Right atrium auricular region (tissue), 2 donors: ENCODE measurements at regions not wholly inside any gene's neighbourhood (a gene's known extent, or its start where the extent isn't known, plus 50 kb on each side); places are given as distances from the start of the nearest gene placed in this dataset.

Source experiments
- DNase-seq: peaks from one replicate; pipeline ENCODE4 v3.0.0-alpha.2; 2019; ENCODE audit warnings: low spot score
- H3K27ac ChIP-seq, 2 donors: fragments of 200-600 bp; sonication (generic); 1 replicate in 1 of 2; 2 replicates in 1 of 2; pipeline ENCODE4 v1.5.1; 2016 to 2019
- H3K27me3 ChIP-seq, 2 donors: fragments of 200-600 bp; sonication (generic); one replicate each; pipeline versions ENCODE4 v1.5.1 to v1.6.0; 2017 to 2019
- H3K36me3 ChIP-seq: fragments of 200-600 bp; sonication (generic); one replicate; pipeline ENCODE4 v1.5.1; 2016
- H3K4me1 ChIP-seq, 2 donors: fragments of 200-600 bp; sonication (generic); one replicate each; pipeline versions ENCODE4 v1.5.1 to v1.6.0; 2017 to 2019
- H3K4me3 ChIP-seq, 2 donors: fragments of 200-600 bp; sonication (generic); 1 replicate in 1 of 2; 2 replicates in 1 of 2; pipeline ENCODE4 v1.5.1; 2017 to 2019; ENCODE audit warnings: mild to moderate bottlenecking in 1 of 2, moderate library complexity in 1 of 2
- H3K9me3 ChIP-seq, 2 donors: fragments of 200-600 bp; sonication (generic); one replicate each; pipeline ENCODE4 v1.5.1; 2019
- TF ChIP-seq, protein P1 (sequence below), 2 donors: fragments of 200-600 bp; sonication (generic); IDR thresholded peaks; one replicate each; pipeline ENCODE4 v1.5.1; 2019; ENCODE audit warnings: antibody characterized with exemption in 2 of 2

DNA sequence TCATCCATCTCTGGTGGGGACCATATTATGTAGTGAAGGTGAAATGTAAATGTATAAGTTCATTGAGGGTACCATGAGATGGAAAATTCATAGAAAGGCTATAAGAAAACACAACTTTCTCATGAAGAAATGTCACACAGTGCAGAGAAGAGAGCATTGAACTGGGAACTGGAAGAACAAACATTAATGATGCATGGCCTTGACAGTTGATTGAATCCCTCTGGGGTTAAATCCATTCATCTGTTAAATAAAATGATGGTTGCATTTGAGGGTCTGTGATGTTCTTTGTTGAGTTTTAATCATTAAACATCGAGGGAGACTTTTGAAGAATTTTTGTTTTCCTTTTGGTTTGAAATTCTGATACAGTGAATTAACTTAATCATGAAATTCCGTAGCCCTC, 1401.4 kb downstream of the FAM181B start:
- no peaks in the 10 kb centered on the region for H3K4me1 ChIP-seq

DNA sequence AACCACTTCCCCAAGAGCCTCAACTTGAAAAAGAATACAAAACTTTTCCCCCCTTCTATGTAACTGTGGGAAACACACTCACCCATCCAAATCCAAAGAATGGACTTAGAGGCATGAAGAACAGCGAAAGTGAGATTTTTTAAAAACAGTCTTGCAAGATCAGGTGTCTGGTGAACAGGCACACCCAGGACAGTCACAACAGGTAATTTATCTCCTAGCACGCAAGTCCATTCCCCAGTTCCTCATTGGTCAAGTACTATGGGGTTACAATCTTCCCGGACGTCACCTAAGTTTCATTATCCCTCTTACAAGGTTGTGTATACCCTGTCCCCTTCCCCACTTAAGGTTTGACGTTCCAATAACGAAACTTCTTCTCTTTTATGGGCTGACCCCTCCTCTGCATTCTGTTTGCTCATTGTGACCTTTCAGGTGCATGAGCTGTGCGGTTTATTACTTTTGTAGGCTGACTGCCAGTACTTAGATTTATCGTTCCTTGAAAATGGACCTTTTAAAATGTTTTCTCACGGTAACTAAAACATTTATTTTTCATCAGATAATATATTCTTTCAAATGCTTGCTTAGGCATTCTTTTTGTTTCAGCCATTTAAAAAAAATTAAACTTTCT, 1401.9 kb downstream of the FAM181B start:
- H3K9me3 ChIP-seq: no peaks in the 10 kb centered on the region
- no peak overlapping the region for H3K27ac ChIP-seq
- H3K27me3 ChIP-seq: no peaks in the 10 kb centered on the region
- H3K4me1 ChIP-seq: no peaks in the 10 kb centered on the region
- no peak for DNase-seq
- H3K36me3 ChIP-seq: no peaks in the 10 kb centered on the region
- no peak overlapping the region for H3K4me3 ChIP-seq
- TF ChIP-seq, protein P1, sequence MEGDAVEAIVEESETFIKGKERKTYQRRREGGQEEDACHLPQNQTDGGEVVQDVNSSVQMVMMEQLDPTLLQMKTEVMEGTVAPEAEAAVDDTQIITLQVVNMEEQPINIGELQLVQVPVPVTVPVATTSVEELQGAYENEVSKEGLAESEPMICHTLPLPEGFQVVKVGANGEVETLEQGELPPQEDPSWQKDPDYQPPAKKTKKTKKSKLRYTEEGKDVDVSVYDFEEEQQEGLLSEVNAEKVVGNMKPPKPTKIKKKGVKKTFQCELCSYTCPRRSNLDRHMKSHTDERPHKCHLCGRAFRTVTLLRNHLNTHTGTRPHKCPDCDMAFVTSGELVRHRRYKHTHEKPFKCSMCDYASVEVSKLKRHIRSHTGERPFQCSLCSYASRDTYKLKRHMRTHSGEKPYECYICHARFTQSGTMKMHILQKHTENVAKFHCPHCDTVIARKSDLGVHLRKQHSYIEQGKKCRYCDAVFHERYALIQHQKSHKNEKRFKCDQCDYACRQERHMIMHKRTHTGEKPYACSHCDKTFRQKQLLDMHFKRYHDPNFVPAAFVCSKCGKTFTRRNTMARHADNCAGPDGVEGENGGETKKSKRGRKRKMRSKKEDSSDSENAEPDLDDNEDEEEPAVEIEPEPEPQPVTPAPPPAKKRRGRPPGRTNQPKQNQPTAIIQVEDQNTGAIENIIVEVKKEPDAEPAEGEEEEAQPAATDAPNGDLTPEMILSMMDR (IDR thresholded peaks at IDR 0.05): no peak

More for the DNA sequence above, 1401.4 kb downstream of the FAM181B start:
- TF ChIP-seq, protein P1 (IDR thresholded peaks at IDR 0.05): no peak
- H3K4me3 ChIP-seq: no peak overlapping the region
- no peak overlapping the region for H3K27ac ChIP-seq
- no peaks in the 10 kb centered on the region for H3K36me3 ChIP-seq
- no peaks in the 10 kb centered on the region for H3K27me3 ChIP-seq
- no peak for DNase-seq
- H3K9me3 ChIP-seq: no peaks in the 10 kb centered on the region

- TF ChIP-seq, protein P1 (IDR thresholded peaks at IDR 0.05): no peak
These were observed 1402.6 kb downstream of the FAM181B start for GRCh38 chr11:81331088-81331487.

DNA sequence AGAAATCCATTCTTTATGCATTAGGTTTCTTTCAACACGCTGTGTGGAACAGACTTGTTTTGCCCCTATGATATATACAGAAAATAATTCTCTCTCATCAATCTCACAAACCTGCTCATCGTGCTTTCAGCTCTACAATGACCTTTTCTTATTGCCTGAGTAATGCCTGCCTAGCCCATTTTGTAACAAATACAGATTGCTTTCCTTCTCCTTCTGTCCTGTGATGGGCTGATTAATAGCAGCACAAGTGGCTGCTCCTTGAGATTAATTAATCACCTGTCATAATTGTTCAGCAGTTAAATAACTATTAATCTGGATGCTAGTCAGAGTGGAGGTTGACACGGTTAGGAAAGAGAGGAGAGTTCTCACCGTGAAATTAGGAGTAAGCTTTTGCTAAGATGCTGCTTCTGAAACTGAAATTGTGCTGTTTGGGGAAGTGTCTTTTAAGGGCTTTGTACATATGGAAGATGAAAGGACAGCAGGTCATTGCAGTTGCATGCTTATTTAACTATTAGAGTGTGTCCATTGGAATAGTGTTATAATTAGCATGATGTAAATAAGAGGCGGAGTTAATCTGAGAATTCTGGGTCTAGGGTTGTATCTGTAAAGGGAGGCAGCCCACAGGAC, 1430.5 kb downstream of the FAM181B start:
- Histone ChIP-seq H3K4me3 (no peak overlapping the region), H3K9me3 (no peaks in the 10 kb centered on the region), H3K36me3 (no peaks in the 10 kb centered on the region), H3K4me1 (no peaks in the 10 kb centered on the region), H3K27ac (no peak overlapping the region), H3K27me3 (no peaks in the 10 kb centered on the region)
- DNase-seq: no peak
- TF ChIP-seq, protein P1 (IDR thresholded peaks at IDR 0.05): no peak

More at GRCh38 chr11:81331088-81331487, 1402.6 kb downstream of the FAM181B start:
- Histone ChIP-seq H3K36me3 (no peaks in the 10 kb centered on the region), H3K9me3 (no peaks in the 10 kb centered on the region), H3K27ac (no peak overlapping the region), H3K27me3 (no peaks in the 10 kb centered on the region), H3K4me1 (no peaks in the 10 kb centered on the region), H3K4me3 (no peak overlapping the region)
- DNase-seq: no peak

- Histone ChIP-seq H3K36me3 (no peaks in the 10 kb centered on the region), H3K4me1 (no peaks in the 10 kb centered on the region), H3K27ac (no peak overlapping the region), H3K4me3 (no peak overlapping the region), H3K9me3 (no peaks in the 10 kb centered on the region), H3K27me3 (no peaks in the 10 kb centered on the region)
- TF ChIP-seq, protein P1 (IDR thresholded peaks at IDR 0.05): no peak
- no peak for DNase-seq
These were observed 1432.4 kb downstream of the FAM181B start for GRCh38 chr11:81301166-81301830.
